ENCODE measurements at regions not wholly inside any gene's neighbourhood (a gene's known extent, or its start where the extent isn't known, plus 50 kb on each side); places are given as distances from the start of the nearest gene placed in this dataset.

DNA sequence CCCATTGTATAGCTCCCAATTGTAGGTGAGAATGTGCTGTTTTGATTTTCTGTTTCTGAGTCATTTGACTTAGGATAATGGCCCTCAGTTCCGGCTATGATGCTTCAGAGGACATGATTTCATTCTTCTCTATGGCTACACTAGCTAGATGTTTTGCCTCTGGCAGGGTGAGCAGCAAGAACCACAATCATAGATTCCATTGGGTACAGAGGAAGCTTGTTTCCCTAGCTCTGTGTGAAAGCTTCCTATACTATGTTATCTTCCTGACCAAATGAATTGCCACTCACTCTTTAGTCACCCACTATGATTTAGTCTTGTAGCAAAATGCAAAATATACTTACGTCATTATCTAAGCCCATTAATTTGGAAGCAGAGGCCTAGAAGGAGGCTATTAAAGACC lies 616.3 kb downstream of the PLA2G4A start:
- DNase-seq, result no peak

DNA sequence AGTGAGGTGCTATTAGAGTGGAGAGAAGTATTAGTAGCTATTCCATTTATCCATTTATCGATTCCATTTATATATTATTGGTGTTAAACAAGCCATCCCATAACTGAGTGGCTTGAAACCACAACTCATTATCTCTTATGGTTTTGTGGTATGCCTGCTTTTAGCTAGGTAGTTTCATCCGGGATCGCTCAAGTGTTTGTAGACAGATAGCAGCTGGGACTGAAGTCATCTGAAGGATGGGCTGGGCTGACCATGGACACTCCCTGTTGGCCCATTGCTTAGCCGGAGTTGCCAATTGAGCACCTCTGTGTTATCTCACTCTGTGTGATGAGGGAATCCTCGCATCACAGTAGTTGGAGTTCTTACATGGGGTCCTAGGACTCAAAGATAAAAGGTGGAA lies 622.5 kb downstream of the PLA2G4A start:
- no peak for DNase-seq

DNA sequence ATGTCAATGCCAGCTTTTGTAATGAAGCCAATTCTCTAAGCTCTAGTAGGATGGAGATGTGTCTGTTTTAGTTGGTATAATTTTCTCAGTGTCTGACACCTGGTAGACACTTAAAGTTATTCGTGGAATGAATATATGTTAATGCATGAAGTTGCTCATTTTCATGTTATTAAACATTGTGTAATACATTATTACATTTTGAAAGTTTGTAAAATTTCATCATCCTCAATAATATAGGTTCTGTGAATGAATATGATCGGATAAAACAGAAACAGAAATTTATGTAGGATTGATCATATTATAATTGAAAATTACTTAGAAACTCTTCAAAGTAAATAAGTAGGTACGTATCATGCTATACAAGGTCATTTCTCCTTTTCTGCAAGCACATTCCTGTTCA lies 625.3 kb downstream of the PLA2G4A start:
- no peak for DNase-seq

DNA sequence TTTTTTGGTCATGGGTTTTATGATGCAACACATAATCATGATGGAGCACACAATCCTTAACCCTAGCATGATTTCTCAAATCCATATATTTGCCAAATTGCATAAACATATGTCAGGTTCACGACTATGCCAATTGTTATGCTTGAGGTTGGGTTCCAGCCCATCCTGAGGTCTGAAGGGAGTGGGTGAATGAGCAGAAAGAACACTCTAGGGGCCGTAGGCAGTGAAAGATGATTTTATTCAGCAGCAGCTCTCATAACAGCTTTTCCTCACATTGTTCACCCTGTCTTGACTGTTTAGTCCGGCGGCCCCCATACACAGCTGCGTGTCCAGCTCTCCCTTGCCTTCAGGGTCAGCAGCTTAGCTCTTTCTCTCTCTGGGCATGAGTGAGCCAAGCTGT lies 627.7 kb downstream of the PLA2G4A start:
- DNase-seq, result no peak

DNA sequence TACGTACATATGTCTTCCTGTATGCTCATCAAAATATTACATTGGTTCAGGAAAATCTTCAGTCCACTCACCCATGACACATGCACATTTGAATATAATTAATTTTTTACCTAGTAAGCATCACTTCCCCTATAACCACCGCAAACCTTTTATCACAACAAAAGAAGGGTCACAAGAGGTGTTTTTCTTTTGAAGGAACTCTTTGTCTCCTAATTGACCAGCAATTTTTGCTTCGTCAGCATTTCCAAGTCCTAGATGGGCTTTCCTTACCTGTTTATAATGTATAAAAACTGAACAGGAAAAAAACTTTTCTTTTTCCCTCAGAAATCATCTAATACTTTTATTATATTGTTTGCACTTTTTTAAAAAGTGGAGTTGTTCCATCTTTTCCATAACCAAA lies 631.3 kb downstream of the PLA2G4A start:
- DNase-seq, result no peak

DNA sequence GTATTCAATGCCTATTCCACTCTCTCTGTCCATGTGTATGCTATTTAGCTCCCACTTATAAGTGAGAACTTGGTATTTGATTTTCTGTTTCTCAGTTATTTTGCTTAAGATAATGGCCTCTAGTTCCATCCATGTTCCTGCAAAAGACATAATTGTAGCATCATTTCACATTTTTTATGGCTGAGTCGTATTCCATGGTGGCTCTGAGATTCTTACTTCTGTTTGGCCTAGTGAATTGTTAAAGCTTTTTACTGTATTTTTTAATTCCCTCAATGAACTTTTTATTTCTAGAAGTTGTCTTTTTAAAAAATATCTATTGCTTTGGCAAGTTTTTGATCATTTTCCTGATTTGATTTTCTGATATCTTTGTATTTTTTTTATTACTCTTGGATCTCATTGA lies 635.6 kb downstream of the PLA2G4A start:
- no peak for DNase-seq

DNA sequence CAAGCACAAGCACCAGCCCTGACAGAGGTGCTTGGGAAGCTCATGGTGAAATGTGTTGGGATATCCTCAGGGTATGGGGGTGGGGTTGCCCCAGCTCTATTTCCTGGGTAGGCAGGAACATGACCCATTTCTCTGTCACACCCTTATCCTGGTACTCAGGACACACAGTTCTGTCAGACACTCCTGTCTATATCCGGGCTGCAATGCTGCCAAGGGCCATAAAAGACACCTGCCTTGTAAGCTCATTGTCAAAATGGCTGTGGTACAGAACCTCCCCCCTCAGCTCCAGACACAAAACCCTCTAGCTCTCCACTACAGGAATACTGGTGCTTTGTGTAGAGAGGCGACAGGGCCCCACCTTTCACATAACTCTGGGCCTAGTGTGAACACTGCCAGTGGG lies 636.7 kb downstream of the PLA2G4A start:
- DNase-seq, result no peak

DNA sequence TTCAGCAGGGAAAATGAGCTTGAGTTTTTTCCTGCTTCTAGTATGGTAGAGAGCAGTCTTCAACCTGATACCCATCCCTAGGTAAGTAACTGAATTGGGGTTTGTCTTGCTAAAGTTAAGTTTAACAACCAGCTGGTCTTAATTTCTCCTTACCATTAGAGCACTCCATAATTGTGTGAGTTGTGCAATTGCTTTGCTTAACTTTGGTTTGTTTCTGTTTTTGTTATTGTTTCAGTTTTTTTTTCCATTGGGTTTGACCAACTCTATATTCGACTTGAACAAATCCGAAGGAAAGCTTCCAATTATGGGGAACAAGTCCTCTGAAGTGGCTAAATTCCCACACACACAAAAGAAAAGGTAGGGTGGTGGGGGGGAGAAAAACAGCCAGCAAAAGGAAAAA lies 641.1 kb downstream of the PLA2G4A start:
- DNase-seq, result no peak

DNA sequence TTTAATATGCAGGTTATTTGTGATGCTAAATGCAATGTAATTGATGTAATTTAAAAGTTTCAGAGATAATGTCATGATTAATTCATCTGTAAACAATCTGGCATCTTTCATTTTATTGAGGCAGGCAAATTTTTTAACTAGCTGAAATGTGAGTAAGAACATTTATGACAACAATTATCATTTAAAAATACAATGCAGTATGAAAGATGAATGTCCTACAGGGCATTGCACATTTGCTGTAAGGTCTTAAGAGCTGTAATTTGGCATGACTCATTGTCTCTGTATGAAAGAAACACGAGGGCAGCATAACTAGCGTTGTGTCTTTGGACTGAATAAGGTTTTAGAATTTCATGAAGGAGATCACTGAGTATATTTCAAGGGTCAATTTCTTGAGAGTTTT lies 642.8 kb downstream of the PLA2G4A start:
- no peak for DNase-seq

DNA sequence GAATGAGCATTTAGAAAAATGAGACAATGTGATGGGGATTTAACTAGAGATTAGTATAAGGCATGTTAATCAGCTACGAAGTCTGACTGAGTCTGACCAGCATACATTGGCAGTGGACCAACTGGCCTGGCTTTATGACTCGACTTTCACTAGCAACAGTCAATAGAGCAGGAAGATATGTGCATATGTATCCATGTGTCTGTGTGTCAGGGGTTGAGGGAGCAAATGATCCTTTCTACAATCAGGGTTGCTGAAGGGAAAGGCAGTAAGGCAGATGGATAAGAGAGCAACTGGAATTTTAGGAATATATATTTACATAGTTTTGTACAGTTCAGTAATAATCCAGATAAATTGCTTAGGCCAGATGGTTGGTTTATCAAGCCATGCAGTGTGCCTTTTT lies 645.6 kb downstream of the PLA2G4A start:
- no peak for DNase-seq

DNA sequence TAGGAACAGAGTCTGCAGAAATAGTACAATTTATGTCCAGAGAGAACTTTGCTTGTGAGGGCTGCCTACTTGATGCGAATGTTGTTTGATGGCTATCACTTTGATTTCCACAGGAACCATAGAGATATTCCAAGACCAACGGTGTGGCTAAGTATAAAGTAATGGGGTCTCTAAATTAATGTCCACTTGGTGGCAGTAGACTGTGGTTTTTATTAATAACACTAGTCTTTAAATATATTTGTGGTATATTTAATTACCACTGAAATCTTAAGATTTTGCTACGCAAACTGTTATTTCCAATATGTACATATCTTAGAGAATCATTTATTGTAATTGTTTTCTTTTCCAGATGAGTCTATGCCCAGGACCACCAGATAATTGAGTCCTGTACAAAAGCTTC lies 647.9 kb downstream of the PLA2G4A start:
- DNase-seq, result no peak

DNA sequence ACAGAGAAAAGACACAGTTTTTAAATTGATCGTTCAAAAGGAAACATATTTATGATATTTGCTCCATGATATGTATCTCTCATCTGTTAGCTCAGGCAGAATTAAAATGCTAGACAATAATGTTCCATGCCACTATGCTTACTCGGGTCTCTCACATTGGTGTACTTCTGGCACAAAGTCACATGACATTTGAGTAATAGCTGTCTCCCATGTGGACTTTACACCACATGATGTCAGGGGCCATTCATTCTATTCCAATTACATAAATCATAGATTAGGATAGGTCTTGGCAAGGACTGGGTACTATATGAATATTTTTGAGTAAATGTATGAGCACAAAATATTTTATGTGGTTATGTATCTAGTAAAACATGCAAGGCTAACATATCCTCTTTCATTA lies 648.4 kb downstream of the PLA2G4A start:
- DNase-seq, result no peak

DNA sequence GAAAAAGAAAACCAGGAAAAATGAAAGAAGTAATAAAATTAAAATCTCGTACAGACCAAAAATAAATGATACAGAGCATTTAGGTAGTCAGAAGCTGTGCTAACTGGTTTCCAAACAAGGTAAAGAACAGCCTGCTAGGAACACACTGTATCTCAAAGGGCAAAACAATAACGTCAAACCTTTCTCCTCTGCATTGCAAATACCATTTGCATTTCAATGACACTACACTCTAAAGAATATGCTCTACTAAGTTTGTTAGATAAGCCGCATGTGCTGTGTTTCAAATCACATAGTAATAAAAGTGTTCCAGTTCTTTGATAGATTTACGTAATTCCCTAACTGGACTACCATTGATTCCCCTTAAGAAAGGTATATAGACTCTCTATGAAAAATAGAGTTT lies 648.8 kb downstream of the PLA2G4A start:
- DNase-seq, result no peak

DNA sequence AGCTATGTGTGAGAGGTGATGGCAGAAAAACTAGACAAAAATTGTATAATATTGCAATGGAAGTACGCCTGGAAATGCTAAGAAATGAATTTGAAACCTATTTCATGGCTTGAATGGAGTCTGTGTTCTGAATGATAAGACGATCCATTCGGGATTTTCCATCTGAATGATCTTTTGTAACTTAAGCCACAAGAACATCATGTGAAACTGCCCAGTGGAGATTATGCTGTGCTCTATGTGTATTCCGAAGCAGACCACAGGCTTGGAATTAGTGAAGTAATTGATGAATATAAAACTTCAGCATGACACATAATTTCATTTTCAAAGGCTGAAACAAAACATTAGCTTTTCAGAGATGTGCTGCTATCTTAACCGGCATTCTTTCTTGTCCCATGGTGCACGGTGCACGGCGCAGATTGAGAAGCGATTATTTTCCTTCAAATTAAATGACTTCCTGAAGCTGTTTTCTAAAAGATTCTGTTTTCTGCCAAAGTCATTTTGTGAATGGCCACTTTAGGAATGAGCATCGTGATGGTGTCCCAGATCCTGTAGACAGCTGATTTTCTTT lies 652.9 kb downstream of the PLA2G4A start:
- DNase-seq, result no peak

DNA sequence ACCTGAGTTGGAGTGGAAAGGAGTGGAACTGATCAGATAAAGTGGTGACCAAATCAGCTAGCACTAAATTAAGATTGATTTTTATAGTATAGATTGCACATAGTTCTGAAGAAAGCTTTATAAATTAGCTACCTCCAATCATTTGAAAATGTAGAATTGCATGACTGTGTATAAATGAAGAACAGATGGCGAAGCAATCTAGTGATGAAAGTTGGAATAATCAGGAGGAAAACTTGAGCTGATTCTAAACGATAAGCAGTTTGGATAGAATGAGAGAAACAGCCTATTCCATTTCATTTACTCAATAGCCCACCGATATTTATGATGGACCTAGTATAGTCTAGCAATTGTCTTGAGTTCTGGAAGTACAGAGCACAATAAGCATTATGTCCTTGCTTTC lies 661.5 kb downstream of the PLA2G4A start:
- no peak for DNase-seq

DNA sequence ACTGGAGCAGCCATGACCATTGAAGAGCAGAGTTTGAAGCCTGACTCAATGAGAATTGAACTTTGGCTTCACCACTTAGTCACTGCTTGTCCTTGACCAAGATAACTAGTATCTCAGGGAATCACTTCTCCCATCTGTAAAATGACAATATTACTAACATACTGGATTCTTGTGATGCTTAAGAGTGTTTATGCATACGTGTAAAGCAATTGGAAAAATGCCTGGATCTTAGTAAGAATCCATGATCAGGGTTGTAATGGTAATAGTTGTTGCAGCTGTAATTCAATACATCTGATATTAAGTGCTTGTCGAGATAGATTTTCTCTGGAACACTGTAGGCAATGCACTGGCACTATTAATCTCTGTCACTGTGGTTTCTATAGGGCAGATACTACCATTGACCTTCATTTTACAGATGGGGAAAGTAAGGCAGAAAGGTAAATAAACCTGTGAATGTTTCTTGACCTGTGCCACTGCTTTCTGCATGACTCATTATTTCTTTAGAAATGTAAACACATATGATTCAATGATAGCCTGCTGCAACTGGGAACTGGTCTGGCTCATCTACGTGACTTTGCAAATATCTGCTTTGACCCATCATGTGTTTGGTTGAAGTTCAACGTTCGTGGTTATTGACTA lies 662.5 kb downstream of the PLA2G4A start:
- DNase-seq, result no peak

DNA sequence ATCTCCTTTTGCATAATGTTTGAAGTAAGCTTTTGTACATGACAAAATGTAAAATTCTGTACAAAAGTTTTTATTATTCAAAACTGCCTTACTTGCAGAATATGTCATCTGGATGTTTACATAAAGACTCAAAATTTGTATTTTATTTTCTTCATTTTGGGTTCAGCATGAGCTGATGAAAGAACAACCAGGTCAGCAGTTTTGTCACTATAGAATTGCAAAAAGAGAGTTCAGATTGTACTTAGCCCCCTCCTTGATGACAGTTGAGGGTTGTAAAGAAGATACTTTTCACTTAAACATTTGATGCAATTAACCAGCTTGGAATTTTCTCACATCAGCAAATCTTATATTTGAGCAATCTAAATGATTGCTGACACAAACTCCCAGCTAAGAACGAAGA lies 669.3 kb downstream of the PLA2G4A start:
- no peak for DNase-seq

DNA sequence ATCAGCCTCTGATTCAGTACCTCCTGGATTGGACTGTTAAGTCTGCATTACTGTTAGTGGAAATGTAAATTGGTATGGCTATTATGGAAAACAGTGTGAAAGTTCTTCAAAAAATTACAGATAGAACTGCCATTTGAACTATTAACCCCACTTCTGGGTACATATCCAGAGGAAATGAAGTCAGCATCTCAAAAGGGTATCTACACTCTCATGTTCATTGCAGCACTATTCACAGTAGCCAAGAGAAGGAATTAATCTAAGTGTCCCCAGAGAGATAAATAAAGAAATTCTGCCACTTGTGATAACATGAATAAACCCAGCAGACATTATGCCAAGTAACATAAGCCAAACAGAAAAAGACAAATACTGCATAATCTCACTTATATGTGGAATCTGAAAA lies 676.0 kb downstream of the PLA2G4A start:
- DNase-seq, result no peak

DNA sequence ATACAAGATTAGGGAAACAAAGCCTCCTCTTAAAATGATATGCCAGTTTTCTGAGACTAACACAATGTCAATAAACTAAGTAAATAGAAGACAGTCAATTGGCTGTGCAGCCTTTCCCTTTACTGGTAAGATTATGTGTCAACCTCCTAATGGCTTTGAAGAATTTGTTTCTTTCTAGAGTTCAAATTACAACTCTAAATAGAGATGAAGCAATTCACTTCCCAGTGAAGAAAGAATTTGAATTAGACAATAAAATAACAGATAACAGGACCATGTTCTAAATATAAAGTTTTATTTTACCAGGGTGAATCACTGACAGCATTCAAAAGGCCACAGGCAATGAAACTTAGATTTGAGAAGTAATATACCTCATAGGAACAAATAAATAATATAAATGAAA lies 680.3 kb downstream of the PLA2G4A start:
- DNase-seq, result no peak

DNA sequence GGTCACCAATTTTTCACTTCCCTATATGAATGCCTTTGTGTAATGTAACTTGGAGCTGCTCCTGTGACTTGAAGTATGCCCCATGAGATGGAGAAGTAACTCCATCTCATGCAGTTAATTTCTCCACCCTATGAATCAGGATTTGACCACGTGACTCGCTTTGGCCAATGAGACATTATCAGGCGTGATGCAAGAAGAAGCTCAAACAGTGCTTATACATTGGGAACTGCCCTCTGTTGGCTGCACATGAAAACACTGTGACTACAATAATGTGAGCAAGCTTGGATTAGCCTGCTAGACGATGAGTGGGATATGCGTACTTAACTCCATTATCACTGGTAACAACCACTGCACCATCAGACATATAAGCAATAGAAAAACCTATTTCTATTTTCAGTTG lies 684.4 kb downstream of the PLA2G4A start:
- no peak for DNase-seq

DNA sequence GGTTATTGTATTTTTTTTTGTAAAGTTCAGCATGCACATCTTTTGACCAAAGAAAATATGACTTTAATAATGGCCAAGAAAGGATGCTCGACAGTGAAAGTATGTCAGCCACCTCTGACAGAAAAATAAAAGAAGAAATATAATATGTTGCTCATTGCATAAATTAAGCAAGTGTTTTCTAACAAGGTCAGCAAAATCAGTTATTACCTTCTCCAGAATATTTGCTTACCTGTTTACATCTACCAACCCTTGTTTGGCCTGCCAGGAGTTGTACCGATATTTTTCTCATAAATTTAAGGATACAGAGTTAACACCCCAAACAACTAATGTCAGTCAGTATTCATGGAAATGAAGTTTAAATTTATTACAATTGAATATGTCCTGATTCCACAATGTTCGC lies 685.4 kb downstream of the PLA2G4A start:
- no peak for DNase-seq

DNA sequence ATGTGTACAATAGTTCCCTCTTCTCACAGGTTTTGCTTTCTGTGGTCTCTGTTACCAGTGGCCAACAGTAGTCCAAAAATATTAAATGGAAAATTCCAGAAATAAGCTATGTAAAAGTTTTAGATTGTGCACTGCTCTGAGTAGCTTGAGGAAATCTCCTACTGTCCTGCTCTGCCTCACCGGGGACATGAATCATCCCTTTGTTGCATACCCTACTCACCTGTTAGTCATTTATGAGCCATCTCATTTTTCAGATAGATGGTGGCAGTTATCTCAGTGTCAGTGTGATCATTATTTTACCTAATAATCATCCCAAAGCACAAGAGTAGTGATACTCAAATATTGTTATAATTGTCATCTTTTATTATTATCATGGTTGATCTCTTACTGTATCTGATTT lies 688.1 kb downstream of the PLA2G4A start:
- no peak for DNase-seq

DNA sequence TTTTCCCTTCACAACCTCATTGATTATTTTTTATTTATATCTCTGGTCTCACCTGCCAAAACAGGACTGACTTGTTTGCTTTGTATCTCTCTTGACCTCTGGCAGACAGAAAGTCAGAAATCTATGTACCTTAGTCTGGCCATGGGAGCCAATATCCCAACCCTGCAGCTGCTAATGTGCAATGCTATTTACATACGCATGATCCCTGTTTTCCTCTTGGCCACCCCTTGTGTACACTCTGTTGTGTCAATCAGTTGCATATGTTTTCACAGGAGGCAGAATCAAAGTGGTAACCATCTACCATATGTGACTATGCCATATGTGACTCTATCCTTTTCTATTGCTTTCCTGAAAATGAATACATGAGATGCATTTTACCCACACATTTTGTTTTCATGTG lies 688.8 kb downstream of the PLA2G4A start:
- no peak for DNase-seq

DNA sequence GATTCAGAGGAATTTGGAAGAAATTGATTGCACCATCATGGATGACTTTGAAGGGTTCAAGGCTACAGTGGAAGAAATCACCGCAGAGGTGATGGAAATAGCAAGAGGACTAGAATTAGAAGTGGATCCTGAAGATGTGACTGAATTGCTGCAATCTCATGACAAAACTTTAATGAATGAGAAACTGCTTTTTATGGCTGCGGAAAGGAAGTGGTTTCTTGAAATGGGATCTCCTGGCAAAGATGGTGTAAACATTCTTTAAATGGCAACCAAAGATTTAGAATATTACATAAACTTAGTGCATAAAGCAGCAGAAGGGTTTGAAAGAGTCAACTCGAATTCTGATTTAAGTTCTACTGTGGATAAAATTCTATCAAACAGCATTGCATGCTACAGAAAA lies 698.6 kb downstream of the PLA2G4A start:
- no peak for DNase-seq

DNA sequence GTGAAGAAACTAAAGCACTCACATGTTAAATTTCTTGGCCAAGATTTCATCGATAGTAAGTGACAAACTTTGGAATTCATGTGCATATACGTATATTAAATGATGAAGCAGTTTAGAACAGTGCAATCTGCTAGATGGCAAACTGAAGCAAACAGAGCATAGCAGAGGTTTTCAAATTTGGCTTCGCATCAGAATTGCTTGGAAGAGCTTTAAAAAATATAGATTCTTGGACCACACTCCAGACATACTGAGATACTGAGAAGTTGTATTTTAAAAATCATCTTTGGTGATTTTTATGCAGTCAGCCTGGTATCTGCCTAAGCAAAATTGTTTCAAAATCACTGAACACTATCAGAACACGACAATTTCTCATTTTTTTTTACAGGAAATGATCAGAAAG lies 709.2 kb downstream of the PLA2G4A start:
- DNase-seq, result no peak

All from C1 segment of cervical spinal cord (tissue), 14 donors.